Esophagus squamous epithelium (tissue), 5 donors: ENCODE measurements at regions not wholly inside any gene's neighbourhood (a gene's known extent, or its start where the extent isn't known, plus 50 kb on each side); places are given as distances from the start of the nearest gene placed in this dataset.
"Not testable (repeated sequence)": the region's sequence is repeated elsewhere in the genome, so short reads cannot be mapped to it uniquely, and the experiment has no call there.

Source experiments
- DNase-seq: peaks from one replicate; lab custom pipeline; 2025; lab: John Stamatoyannopoulos, UW
- H3K27ac ChIP-seq, 4 donors: fragments of 200-600 bp; sonication (generic); one replicate each; pipeline ENCODE4 v1.5.1; 2016 to 2019; ENCODE audit warnings: mild to moderate bottlenecking in 1 of 4
- H3K27me3 ChIP-seq, 4 donors: fragments of 200-600 bp; sonication (generic); 1 replicate in 3 of 4; 2 replicates in 1 of 4; pipeline versions ENCODE4 v1.5.1 to v1.6.0; 2017 to 2021; ENCODE audit warnings: antibody characterized with exemption in 1 of 4
- H3K36me3 ChIP-seq, 3 donors: fragments of 200-600 bp; sonication (generic); one replicate each; pipeline ENCODE4 v1.5.1; 2016 to 2019
- H3K4me1 ChIP-seq, 3 donors: fragments of 200-600 bp; sonication (generic); one replicate each; pipeline ENCODE4 v1.5.1; 2017 to 2019
- H3K4me3 ChIP-seq, 4 donors: fragments of 200-600 bp; sonication (generic); 1 replicate in 3 of 4; 2 replicates in 1 of 4; pipeline ENCODE4 v1.5.1; 2016 to 2019; ENCODE audit warnings: mild to moderate bottlenecking in 2 of 4, moderate library complexity in 1 of 4
- H3K9me3 ChIP-seq, 3 donors: fragments of 200-600 bp; sonication (generic); one replicate each; pipeline ENCODE4 v1.5.1; 2016 to 2019
- POLR2A ChIP-seq, 4 donors: fragments of 450-650 bp; IDR thresholded peaks; one replicate each; pipeline ENCODE4 v1.6.1; 2017; ENCODE audit warnings: antibody characterized with exemption in 4 of 4, mild to moderate bottlenecking in 4 of 4, moderate library complexity in 3 of 4
- WGBS, 2 donors: methylation state at CpG; one replicate each; pipeline ENCODE4 v1.1.5; 2018; 5-methylcytosine and 5-hydroxymethylcytosine counted together
- intact Hi-C: fragments of 100-400 bp; cut with DNase I; formaldehyde crosslinking; loops from one replicate; pipeline ENCODE4 v1.15.0; 2022
- TF ChIP-seq, protein P1 (sequence below), 6 experiments: fragments of 450-650 bp in 4 of 6; fragments of 200-600 bp in 2 of 6; sonication (generic) in 2 of 6; IDR thresholded peaks; one replicate each; pipeline ENCODE4 v1.5.1; 2016 to 2019; ENCODE audit warnings: antibody characterized with exemption in 6 of 6, mild to moderate bottlenecking in 4 of 6, moderate library complexity in 4 of 6
- donor health status: DM: yes; HTN: yes; CAD: no.

DNA sequence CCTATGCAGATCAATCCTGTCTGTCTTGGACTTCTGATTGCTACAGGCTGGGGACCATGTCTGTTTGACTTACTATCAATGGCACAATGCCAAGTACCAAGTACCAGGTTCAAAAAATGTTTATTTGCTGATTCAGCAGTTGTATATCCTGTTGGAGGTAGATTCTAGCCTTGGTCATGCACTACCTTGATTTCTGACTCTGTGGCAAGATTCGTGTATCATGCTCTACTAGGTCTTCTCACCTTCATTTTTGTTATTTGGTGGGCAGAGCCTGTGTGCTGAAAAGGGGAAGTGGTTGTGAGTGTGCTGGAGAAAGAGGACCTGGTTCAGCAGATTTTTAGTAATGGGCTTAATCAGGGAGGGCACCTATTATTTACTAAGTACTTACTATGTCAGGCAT lies 192.4 kb upstream of the MYLIP start:
- no peaks in the 10 kb centered on the region for H3K27me3 ChIP-seq
- peaks cover 0 to 6% (median 3%) of the 10 kb centered on the region in 3 donors for H3K9me3 ChIP-seq
- no peak for DNase-seq
- peaks cover 0 to 6% (median 3%) of the 10 kb centered on the region in 3 donors for H3K4me1 ChIP-seq
- H3K27ac ChIP-seq, result no peak overlapping the region
- H3K4me3 ChIP-seq, result no peak overlapping the region
- 50 to 67% methylated on average over 1 of the region's 1 CpG for WGBS, 2 donors
- intact Hi-C loops, result no loop called here
- H3K36me3 ChIP-seq, result no peaks in the 10 kb centered on the region
- no peak for TF ChIP-seq POLR2A (IDR thresholded peaks at IDR 0.05)
- TF ChIP-seq, protein P1, sequence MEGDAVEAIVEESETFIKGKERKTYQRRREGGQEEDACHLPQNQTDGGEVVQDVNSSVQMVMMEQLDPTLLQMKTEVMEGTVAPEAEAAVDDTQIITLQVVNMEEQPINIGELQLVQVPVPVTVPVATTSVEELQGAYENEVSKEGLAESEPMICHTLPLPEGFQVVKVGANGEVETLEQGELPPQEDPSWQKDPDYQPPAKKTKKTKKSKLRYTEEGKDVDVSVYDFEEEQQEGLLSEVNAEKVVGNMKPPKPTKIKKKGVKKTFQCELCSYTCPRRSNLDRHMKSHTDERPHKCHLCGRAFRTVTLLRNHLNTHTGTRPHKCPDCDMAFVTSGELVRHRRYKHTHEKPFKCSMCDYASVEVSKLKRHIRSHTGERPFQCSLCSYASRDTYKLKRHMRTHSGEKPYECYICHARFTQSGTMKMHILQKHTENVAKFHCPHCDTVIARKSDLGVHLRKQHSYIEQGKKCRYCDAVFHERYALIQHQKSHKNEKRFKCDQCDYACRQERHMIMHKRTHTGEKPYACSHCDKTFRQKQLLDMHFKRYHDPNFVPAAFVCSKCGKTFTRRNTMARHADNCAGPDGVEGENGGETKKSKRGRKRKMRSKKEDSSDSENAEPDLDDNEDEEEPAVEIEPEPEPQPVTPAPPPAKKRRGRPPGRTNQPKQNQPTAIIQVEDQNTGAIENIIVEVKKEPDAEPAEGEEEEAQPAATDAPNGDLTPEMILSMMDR (IDR thresholded peaks at IDR 0.05), result no peak

DNA sequence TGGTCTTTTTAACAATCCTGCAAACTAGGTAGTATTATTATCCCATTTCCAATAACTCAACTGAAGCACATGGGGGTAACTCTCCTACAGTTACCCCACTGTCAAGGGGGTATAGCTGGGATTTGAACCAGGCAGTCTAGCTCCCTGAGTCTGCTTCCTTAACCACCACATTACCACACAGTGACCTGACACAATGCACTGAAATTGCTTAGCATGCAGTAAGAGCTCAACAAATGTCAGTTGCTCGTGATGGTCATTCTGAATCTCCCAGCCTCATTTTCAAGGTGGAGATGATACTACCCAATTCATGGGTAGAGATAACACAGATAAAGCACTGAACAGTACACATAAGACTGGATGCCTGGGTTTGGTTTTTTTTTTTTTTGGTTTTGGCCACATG lies 193.2 kb upstream of the MYLIP start:
- DNase-seq, result no peak
- intact Hi-C loops, result no loop called here
- Histone ChIP-seq H3K4me3 (no peak overlapping the region), H3K27ac (no peak overlapping the region), H3K36me3 (no peaks in the 10 kb centered on the region), H3K4me1 (peaks cover 0 to 6% (median 3%) of the 10 kb centered on the region in 3 donors), H3K27me3 (no peaks in the 10 kb centered on the region), H3K9me3 (peaks cover 0 to 14% (median 12%) of the 10 kb centered on the region in 3 donors)
- 78 to 100% methylated on average over 1 of the region's 1 CpG for WGBS, 2 donors
- TF ChIP-seq, protein P1 (IDR thresholded peaks at IDR 0.05), result no peak
- TF ChIP-seq POLR2A (IDR thresholded peaks at IDR 0.05), result no peak

DNA sequence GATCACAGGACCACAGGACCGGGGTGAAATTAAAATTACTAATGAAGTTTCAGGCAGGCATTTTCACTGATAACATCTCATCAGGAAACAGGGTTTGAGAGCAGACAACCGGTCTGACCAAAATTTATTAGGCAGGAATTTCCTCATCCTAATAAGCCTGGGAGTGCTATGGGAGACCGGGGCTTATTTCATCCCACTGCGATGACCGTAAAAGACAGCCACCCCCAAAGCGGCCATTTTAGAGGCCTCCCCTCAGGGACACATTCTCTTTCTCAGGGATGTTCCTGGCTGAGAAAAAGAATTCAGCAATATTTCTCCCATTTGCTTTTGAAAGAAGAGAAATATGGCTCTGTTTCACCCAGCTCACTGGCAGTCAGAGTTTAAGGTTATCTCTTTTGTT lies 197.2 kb upstream of the MYLIP start:
- WGBS, 2 donors, result 75 to 85% methylated on average over 5 to 6 of the region's 6 CpGs
- H3K27me3 ChIP-seq, H3K27ac ChIP-seq, H3K4me3 ChIP-seq, DNase-seq, H3K36me3 ChIP-seq, intact Hi-C loops: not testable (repeated sequence)
- Histone ChIP-seq H3K4me1 (peaks cover 0 to 11% (median 3%) of the 10 kb centered on the region in 3 donors), H3K9me3 (peaks cover 0 to 17% (median 14%) of the 10 kb centered on the region in 3 donors)

DNA sequence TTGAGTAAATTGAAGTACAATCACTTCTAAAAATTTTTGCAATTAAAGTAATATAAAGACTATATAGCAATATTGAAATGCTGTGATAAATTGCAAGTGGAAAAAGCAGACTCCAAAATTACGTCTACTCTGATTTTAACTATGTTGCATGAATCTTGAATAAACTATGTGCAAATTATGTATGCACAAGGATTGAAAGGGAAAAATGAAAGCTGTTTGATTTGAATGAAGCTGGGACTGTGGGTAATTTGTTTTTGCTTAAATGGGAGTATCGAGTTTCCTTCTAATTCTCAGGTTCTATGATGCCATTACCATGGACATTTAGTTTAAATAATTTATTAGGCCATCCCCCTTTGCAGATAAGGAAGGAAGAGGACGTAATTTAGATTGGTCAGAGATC lies 198.7 kb upstream of the MYLIP start:
- Histone ChIP-seq H3K36me3 (no peaks in the 10 kb centered on the region), H3K27ac (no peak overlapping the region), H3K4me3 (no peak overlapping the region), H3K27me3 (no peaks in the 10 kb centered on the region), H3K9me3 (peaks cover 0 to 17% (median 14%) of the 10 kb centered on the region in 3 donors), H3K4me1 (peaks cover 0 to 11% (median 3%) of the 10 kb centered on the region in 3 donors)
- no peak for DNase-seq
- TF ChIP-seq POLR2A (IDR thresholded peaks at IDR 0.05), result no peak
- TF ChIP-seq, protein P1 (IDR thresholded peaks at IDR 0.05), result no peak
- intact Hi-C loops, result no loop called here
- WGBS, 2 donors, result 80 to 95% methylated on average over 3 of the region's 3 CpGs

DNA sequence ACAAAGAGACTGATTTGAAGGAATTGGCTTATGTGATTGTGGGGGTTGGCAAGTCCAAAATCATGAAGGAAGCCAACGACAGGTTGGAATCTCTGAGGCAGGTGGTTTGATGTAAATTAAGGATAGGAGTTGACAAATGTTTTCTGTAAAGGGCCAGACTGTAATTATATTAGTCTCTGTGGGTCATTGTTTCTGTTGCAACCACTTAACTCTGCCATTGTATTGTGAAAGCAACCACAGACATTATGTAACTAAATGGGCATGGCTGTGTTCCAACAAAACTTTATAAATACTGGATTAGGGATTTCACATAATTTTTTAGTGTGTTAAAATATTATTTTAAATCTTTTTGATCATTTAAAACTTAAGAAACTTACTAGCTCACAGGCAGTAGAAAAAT lies 199.2 kb upstream of the MYLIP start:
- no peak overlapping the region for H3K27ac ChIP-seq
- H3K4me1 ChIP-seq, result peaks cover 0 to 11% (median 3%) of the 10 kb centered on the region in 3 donors
- H3K36me3 ChIP-seq, result no peaks in the 10 kb centered on the region
- DNase-seq, result no peak
- no peaks in the 10 kb centered on the region for H3K27me3 ChIP-seq
- peaks cover 0 to 17% (median 14%) of the 10 kb centered on the region in 3 donors for H3K9me3 ChIP-seq
- TF ChIP-seq, protein P1 (IDR thresholded peaks at IDR 0.05), result no peak
- TF ChIP-seq POLR2A (IDR thresholded peaks at IDR 0.05), result no peak
- WGBS, 2 donors, result 38 to 55% methylated on average over 1 of the region's 1 CpG
- intact Hi-C loops, result no loop called here
- no peak overlapping the region for H3K4me3 ChIP-seq
